ENCODE measurements at regions not wholly inside any gene's neighbourhood (a gene's known extent, or its start where the extent isn't known, plus 50 kb on each side); places are given as distances from the start of the nearest gene placed in this dataset.

- 60% methylated on average over 15 of the region's 16 CpGs for WGBS (ENCODE audit: missing lambda C conversion rate)
- FAIRE-seq: no peak
- ChIA-PET CTCF (interaction anchor here (0.8 kb wide), 1 partner anchor 17 kb away, joined by 3 read pairs; no protein-coding TSS in a partner anchor), POLR2A (no interaction called here)
- no peaks in the 10 kb centered on the region for H3K9me3 ChIP-seq
- DNase-seq (ENCODE audit: low read depth in 1 of 2, low spot score in 1 of 2): no peak
- H3K4me2 ChIP-seq: no peak overlapping the region
- no peaks in the 10 kb centered on the region for H3K4me1 ChIP-seq
- TF ChIP-seq GATA3 (IDR thresholded peaks at IDR 0.05; ENCODE audit: borderline replicate concordance): no peak
- TF ChIP-seq RCOR1 (IDR thresholded peaks at IDR 0.05; ENCODE audit: low read depth, low read length): no peak
- TF ChIP-seq FOXS1 (CRISPR knock-in tag; IDR thresholded peaks at IDR 0.05): no peak
- TF ChIP-seq TFCP2L1 (CRISPR knock-in tag; IDR thresholded peaks at IDR 0.05): no peak
- TF ChIP-seq, protein P1, sequence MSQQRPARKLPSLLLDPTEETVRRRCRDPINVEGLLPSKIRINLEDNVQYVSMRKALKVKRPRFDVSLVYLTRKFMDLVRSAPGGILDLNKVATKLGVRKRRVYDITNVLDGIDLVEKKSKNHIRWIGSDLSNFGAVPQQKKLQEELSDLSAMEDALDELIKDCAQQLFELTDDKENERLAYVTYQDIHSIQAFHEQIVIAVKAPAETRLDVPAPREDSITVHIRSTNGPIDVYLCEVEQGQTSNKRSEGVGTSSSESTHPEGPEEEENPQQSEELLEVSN (IDR thresholded peaks at IDR 0.05; ENCODE audit: borderline replicate concordance, low read depth): no peak
- TF ChIP-seq CBX8 (IDR thresholded peaks at IDR 0.05): no peak
- no peak for TF ChIP-seq MAZ (IDR thresholded peaks at IDR 0.05; ENCODE audit: borderline replicate concordance, low read depth, low read length)
- no peak for TF ChIP-seq TP53 (CRISPR knock-in tag; IDR thresholded peaks at IDR 0.05)
- TF ChIP-seq CEBPB (IDR thresholded peaks at IDR 0.05): no peak
- TF ChIP-seq JUNB (IDR thresholded peaks at IDR 0.05): no peak
- TF ChIP-seq, protein P2, sequence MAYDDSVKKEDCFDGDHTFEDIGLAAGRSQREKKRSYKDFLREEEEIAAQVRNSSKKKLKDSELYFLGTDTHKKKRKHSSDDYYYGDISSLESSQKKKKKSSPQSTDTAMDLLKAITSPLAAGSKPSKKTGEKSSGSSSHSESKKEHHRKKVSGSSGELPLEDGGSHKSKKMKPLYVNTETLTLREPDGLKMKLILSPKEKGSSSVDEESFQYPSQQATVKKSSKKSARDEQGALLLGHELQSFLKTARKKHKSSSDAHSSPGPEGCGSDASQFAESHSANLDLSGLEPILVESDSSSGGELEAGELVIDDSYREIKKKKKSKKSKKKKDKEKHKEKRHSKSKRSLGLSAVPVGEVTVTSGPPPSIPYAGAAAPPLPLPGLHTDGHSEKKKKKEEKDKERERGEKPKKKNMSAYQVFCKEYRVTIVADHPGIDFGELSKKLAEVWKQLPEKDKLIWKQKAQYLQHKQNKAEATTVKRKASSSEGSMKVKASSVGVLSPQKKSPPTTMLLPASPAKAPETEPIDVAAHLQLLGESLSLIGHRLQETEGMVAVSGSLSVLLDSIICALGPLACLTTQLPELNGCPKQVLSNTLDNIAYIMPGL (CRISPR knock-in tag; IDR thresholded peaks at IDR 0.05; ENCODE audit: borderline replicate concordance): no peak
- TF ChIP-seq SREBF2 (IDR thresholded peaks at IDR 0.05): no peak
- TF ChIP-seq NR3C1 (IDR thresholded peaks at IDR 0.05): no peak
- no peak for TF ChIP-seq ELK1 (IDR thresholded peaks at IDR 0.05; ENCODE audit: low read depth, low read length)
- TF ChIP-seq MAX (IDR thresholded peaks at IDR 0.05): no peak
- no peak for TF ChIP-seq PHF8 (IDR thresholded peaks at IDR 0.05; ENCODE audit: borderline replicate concordance, low read depth)
- TF ChIP-seq HOXB13 (CRISPR knock-in tag; IDR thresholded peaks at IDR 0.05; ENCODE audit: low read depth): no peak
- no peak for TF ChIP-seq EHMT2 (IDR thresholded peaks at IDR 0.05; ENCODE audit: low read depth)
- TF ChIP-seq ZFP36 (IDR thresholded peaks at IDR 0.05; ENCODE audit: borderline replicate concordance, partially characterized antibody): no peak
- no peak overlapping the region for H3K27ac ChIP-seq
- ATAC-seq: no peak
- no peak overlapping the region for H3K4me3 ChIP-seq
Observed at GRCh38 chr1:29809446-29810120, 573.3 kb downstream of the PTPRU start.

DNA sequence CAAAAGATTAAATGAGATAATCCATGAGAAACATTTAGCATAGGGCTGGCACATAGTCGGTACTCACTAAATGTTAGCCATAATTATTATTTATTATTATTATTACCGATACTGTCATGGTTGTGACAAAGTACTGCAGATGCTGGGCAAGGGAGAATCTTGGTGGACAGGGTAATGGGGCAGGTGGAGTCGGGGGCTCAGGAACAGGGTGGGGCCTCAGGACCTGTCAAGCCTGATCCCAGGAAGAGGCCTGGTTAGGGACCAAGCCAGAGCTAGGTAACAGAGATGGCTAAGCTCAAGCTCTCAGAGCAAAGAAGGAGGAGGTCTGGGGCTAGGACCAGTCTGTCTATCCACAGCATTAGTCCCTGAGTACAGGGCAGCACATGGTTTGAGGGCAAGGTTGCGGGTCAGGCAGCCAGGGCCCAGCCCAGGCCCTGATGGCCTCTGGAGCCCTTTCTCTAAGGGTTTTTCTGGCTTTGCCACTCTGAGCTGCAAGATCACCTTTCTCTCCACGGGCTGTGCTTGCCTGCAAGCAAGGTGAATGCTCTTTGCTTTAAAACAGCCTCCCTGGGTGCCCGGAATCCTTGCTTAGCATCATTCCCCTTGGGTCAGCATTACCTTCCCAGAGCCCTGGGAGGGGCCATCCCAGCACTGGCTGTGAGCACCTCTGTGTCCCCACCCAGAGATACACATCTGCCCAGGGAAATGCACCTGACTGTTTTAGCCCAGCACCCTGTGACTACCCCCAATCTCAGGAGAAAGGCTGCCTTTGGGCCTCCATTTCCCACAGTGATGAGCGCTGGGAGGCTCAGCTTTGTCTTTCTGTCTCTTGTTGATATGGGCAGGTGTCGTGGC is 572.0 kb downstream of the PTPRU start:
- no peak overlapping the region for H3K27ac ChIP-seq
- ChIA-PET POLR2A (no interaction called here), CTCF (no interaction called here)
- no peak overlapping the region for H3K4me3 ChIP-seq
- FAIRE-seq (no peak), DNase-seq (ENCODE audit: low read depth in 1 of 2, low spot score in 1 of 2) (no peak), ATAC-seq (no peak)
- 64% methylated on average over 8 of the region's 8 CpGs for WGBS (ENCODE audit: missing lambda C conversion rate)
- TF ChIP-seq ZFP36 (IDR thresholded peaks at IDR 0.05; ENCODE audit: borderline replicate concordance, partially characterized antibody) (no peak), POLR2A (IDR thresholded peaks at IDR 0.05; ENCODE audit: low read length) (no peak), TP53 (CRISPR knock-in tag; IDR thresholded peaks at IDR 0.05) (no peak), ZC3H11A (IDR thresholded peaks at IDR 0.05) (no peak), NPAS2 (CRISPR knock-in tag; IDR thresholded peaks at IDR 0.05; ENCODE audit: borderline replicate concordance) (no peak), SREBF2 (IDR thresholded peaks at IDR 0.05) (no peak), RARB (CRISPR knock-in tag; IDR thresholded peaks at IDR 0.05) (no peak), CHD4 (IDR thresholded peaks at IDR 0.05; ENCODE audit: borderline replicate concordance) (no peak), FOSL2 (IDR thresholded peaks at IDR 0.05) (no peak), FOSL2 (CRISPR knock-in tag; IDR thresholded peaks at IDR 0.05) (no peak), MAX (IDR thresholded peaks at IDR 0.05) (no peak)
- TF ChIP-seq, protein P3, sequence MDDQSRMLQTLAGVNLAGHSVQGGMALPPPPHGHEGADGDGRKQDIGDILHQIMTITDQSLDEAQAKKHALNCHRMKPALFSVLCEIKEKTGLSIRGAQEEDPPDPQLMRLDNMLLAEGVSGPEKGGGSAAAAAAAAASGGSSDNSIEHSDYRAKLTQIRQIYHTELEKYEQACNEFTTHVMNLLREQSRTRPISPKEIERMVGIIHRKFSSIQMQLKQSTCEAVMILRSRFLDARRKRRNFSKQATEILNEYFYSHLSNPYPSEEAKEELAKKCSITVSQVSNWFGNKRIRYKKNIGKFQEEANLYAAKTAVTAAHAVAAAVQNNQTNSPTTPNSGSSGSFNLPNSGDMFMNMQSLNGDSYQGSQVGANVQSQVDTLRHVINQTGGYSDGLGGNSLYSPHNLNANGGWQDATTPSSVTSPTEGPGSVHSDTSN (IDR thresholded peaks at IDR 0.05): no peak
- no peaks in the 10 kb centered on the region for H3K4me1 ChIP-seq
- H3K4me2 ChIP-seq: no peak overlapping the region
- H3K9me3 ChIP-seq: no peaks in the 10 kb centered on the region
